GM18907 (cell line): ENCODE measurements at regions not wholly inside any gene's neighbourhood (a gene's known extent, or its start where the extent isn't known, plus 50 kb on each side); places are given as distances from the start of the nearest gene placed in this dataset.
"Not testable (repeated sequence)": the region's sequence is repeated elsewhere in the genome, so short reads cannot be mapped to it uniquely, and the experiment has no call there.

ENCODE experiments used
- ATAC-seq: cut with Tn5 transposase; IDR thresholded peaks from one replicate; pipeline ENCODE4 v1.9.1; 2021; ENCODE audit warnings: mild to moderate bottlenecking, moderate library complexity; ENCODE audit not compliant: unreplicated experiment

DNA sequence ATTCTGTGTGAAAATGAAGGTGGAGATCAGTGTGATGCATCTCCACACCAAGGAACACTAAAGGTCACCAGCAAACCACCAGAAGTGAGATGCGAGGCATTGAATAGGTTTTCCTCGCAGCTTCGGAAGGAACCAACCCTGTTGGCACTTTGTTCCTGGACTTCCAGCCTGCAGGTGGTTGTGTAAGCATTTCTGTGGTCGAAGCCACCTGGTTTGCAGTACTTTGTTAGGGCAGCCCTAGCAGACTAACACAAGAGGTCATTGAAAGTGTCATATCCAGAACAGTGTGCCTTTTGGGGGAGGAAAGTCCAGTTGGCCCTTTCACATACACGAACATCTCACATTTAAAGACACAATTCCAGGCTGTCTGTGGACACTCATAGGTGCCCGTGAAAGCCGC is 237.2 kb upstream of the PLGLB1 start:
- ATAC-seq: not testable (repeated sequence)

- not testable (repeated sequence) for ATAC-seq
These were observed 240.6 kb upstream of the PLGLB1 start for GRCh38 chr2:87262184-87262702.

- ATAC-seq: not testable (repeated sequence)
These were observed 242.3 kb upstream of the PLGLB1 start for GRCh38 chr2:87263868-87264518.

DNA sequence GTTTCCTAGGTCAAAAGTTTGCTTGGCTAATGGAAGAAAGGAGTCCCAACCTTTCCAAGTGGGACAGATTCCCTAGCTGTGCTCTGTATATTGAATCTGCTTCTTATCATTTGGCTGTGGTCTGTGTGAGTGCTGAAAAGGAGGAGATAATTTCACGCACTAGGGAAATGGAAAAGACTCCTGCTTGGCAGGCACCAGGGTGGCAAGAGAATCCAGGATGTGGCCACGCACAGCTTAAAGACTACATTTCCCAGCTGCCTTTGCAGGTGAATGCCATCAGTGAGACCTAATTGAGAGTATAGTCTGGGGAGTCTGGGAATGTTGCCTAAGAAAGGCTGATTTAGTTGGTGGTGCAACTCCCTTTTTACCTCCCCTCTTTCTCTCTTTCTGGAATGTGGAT is 253.5 kb upstream of the PLGLB1 start:
- ATAC-seq: not testable (repeated sequence)

- ATAC-seq: not testable (repeated sequence)
These were observed 254.5 kb upstream of the PLGLB1 start for GRCh38 chr2:87275974-87276629.

DNA sequence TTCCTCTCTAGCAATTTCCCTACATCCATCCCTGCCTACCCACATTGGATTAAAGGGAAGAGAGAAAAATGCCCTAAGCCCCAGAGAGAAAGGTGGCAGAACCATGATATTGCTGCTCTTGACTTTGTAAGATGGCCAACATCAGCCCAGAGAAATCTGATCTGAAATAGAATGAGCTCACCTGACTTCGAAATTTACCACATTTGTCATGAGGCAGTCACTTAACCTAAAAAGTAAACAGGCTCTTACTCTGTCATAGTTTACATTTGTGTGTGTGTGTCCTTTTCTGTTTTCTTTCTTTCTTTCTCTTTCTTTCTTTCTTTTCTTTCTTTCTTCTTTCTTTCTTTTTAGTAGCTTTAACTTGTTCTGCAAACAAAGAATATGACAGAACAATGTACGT is 255.0 kb upstream of the PLGLB1 start:
- ATAC-seq: not testable (repeated sequence)

GRCh38 chr2:87277734-87278133 is 256.1 kb upstream of the PLGLB1 start:
- ATAC-seq: not testable (repeated sequence)

DNA sequence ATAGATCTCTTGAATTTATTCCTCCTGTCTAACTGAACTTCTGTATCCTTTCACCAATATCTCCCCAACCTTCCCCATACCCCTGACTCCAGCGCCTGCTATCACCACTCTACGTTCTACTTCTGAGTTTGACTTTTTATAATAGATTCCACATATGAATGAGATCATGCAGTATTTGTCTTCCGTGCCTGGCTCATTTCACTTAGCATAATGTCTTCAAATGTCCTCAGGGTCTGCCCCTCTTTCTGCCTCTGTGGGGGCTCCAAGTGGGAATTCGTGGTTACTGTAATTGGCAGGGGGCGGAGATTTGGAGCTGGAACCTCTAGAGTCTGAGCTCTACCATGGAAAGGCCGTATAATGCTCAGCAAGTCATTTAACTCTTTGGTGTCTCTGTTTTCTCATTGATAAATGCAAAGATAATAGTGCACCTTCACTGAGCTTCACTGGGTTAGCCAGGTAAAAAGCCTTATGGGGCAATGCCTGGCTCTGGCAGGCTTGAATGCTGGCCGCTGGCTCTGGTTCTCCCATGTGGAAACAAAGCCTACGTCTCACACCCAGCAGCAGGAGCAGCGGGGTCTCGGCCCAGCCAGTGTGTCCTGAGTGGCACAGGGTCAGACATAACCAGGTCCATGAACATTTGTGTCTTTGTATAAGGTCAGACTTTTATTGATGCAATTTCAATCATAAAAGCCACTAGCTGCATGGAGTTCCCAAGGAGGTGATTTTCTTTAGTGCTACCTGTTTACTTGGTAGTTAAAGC is 259.1 kb upstream of the PLGLB1 start:
- not testable (repeated sequence) for ATAC-seq

GRCh38 chr2:87283735-87284470 is 262.3 kb upstream of the PLGLB1 start:
- not testable (repeated sequence) for ATAC-seq

DNA sequence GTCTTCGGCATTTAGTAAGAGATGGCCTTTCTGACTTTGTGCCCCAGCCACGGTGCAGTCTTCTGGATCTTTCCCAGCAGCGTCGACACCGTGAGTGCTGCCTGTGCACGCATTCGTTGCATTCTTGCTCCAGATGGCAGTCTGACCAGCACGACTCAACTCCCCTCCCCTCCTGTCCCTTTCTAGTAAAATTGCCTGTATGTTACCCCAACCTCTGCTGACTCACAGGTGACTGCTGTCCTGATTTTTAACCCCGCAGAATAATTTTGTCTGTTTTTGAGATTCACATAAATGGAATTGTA is 262.8 kb upstream of the PLGLB1 start:
- ATAC-seq: not testable (repeated sequence)

- ATAC-seq: not testable (repeated sequence)
These were observed 263.5 kb upstream of the PLGLB1 start for GRCh38 chr2:87285139-87285538.

DNA sequence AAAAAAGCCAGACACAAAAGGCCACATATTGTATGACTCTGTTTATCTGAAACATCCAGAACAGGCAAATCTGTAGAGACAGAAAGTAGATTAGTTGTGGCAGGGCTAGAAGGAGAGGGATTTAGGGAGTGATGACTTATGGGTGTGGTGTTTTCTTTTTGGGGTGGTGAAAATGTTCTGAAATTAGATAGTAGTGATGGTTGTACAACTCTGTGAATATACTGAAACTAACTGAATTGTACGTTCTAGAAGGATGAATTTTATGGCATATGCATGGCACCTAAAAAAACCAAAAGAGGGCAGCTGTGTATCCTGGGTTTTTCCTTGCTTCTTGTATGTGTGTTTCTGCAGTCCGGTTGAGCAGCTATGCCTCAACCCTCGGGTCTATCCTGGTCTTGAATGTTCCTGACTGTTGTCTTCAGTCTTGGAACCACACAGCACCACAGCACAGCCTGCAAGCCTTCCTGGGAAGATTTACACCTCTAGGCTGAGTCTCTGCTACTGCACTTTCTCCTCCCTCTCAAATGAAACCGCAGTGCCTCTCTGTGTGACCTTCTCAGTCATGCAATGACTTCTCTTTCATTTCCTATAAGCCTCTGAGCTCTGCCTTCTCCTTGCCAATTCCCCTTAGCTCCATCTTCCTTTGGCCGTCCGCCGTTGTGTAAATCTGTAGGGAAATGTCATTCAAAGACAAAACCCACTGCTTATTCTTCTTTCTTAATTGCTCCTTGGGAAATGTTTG is 269.1 kb upstream of the PLGLB1 start:
- ATAC-seq: not testable (repeated sequence)

DNA sequence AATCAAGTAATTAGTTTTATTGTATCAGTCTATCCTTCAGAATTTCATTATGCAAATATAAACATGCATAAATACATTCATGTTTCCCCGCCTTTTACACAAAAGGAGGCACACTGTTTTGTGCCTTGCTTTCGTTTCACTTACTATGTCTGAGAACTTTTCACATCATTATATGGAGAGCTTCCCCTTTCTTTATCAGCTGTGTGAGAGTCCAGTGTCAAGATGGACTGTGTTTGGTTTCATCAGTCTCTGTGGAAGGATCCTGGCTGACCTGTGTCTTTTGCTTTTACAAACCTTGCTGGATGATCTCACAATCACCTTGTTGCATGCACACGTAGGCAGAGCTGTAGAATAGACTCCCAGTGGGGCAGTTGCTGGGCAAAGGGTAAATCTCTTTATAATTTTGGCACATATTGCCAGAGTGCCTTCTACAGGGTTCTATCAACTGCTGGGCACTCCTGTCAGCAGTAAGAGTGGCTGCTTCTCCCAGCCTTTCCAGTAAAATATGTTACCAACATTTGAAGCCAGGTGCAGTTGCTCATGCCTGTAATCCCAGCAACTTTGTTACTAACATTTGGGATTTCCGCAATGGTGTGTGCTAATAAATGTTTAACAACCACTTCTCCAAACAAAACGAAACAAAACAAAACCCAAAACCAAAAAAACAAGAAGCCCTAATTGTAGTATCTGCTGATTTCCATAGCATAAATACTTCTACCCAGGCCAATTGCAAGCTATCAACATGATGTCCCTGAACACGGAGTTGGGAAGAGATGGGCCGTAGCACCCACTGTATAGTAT is 270.0 kb upstream of the PLGLB1 start:
- not testable (repeated sequence) for ATAC-seq

DNA sequence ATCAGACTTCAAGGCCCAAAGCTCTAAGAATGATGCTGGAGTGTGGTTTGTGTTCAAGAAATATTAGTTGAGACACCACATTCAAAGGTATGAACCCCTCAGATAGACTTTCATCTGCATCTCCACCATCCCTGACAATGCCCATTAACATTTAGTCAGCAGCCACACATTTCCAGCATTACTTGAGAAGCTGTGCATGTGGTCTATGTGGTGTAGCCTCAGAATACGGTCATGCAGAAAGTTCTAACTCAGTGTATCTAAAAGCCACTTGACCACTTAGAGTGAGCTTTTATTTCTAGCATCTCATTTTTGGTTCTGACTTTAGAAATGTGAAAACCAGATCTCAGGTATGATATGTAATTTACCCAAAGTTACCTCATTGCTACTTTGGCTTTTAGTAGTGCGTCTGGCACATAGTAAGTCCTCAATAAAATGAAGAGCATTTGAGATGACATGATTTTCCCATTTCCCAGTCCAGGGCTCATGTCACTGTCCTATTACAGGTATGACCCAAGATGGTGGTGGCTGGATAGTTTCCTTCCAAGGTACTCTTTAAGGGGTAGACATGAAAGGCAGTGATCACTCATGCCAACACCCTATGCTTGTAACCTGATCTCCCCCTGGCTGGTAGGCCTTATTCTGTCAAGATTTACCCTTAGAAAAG is 272.4 kb upstream of the PLGLB1 start:
- not testable (repeated sequence) for ATAC-seq

DNA sequence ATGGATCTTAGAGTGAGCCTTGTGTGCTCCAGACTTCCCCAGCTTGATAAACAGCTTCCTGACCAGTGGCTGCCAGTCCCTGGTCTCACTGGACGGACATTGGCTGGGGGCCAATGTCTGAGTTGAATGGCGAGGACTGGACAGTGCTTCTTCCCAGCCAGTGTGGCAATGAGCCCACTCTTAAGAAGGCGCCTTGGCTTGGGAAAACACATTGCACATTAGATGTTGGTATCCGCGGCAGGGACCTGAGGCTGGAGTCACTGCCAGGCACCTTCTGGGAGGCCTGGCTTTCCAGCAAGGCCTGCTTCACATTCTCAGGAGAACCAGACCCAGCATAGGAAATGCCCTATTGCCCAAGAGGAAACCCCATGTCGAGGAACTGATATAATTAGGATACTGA is 273.5 kb upstream of the PLGLB1 start:
- ATAC-seq: not testable (repeated sequence)

- ATAC-seq: not testable (repeated sequence)
These were observed 279.7 kb upstream of the PLGLB1 start for GRCh38 chr2:87301349-87301748.

DNA sequence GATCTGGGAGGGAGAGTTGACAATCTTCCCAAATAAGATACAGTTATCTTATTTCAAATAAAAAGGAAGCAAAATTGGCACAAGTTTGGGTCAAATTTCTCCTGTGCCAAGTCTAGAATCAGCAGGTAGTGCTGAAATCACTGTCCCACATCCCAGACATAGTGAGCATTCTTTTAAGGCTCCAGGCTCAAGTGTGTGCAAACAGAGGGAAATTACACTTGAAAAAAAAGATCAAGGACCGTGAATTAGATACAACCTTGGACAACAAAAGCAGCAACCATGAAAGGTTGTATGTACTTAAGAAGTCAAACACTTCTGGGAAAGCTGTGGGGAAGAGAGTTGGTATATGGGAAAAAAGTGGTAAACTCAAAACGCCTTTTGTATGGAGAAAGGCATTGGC is 280.2 kb upstream of the PLGLB1 start:
- not testable (repeated sequence) for ATAC-seq

GRCh38 chr2:87308621-87309020 is 287.0 kb upstream of the PLGLB1 start:
- ATAC-seq: not testable (repeated sequence)

- ATAC-seq: not testable (repeated sequence)
These were observed 288.1 kb upstream of the PLGLB1 start for GRCh38 chr2:87309785-87310184.
